ENCODE measurements at regions not wholly inside any gene's neighbourhood (a gene's known extent, or its start where the extent isn't known, plus 50 kb on each side); places are given as distances from the start of the nearest gene placed in this dataset.

DNA sequence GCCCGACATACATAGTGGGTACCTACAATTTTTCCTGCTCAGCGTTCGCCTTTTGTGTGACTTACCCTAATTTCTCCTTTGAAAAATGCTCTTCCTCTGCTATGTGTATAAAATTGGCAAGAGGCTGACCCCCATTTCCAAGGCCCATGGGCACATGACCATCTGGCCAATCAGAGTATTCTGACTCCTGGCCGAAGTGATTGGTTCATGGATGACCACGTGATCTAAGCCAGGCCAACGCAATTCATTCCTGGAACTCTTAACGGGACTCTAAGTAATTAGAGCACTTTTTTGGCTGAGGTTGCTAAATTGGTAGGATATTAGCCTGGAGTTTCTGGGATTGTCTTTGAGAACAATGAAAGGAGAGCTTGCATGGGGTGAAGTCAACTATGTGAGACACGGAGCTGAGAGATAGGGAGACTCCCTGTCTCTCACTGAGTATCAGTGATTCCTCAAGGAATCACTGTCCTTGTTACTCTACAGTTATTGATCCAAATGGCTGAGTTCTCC, 110.1 kb upstream of the TBX3 start:
- Histone ChIP-seq H3K9me2 (replicated peaks; ENCODE audit: insufficient read depth, low read length) (no peaks in the 10 kb centered on the region), H4K20me1 (ENCODE audit: insufficient read depth, low read depth, low read length) (no peaks in the 10 kb centered on the region), H2AFZ (ENCODE audit: low read length) (no peak overlapping the region), H3K4me2 (ENCODE audit: low read depth, low read length, poor library complexity, severe bottlenecking) (no peak overlapping the region), H3K27ac (ENCODE audit: low read length) (no peak overlapping the region), H3K9me3 (ENCODE audit: low read length) (peaks cover 3% of the 10 kb centered on the region; the same call in 1 of the 2 replicates), H3K27me3 (ENCODE audit: low read length) (no peaks in the 10 kb centered on the region), H3K79me2 (ENCODE audit: low read length) (no peaks in the 10 kb centered on the region), H3K4me1 (ENCODE audit: low read length) (no peaks in the 10 kb centered on the region), H3K36me3 (ENCODE audit: insufficient read depth, low read length) (no peaks in the 10 kb centered on the region), H3K4me3 (ENCODE audit: low read length) (no peak overlapping the region), H3K9ac (ENCODE audit: low read length) (no peak overlapping the region)
- DNase-seq, result no peak

DNA sequence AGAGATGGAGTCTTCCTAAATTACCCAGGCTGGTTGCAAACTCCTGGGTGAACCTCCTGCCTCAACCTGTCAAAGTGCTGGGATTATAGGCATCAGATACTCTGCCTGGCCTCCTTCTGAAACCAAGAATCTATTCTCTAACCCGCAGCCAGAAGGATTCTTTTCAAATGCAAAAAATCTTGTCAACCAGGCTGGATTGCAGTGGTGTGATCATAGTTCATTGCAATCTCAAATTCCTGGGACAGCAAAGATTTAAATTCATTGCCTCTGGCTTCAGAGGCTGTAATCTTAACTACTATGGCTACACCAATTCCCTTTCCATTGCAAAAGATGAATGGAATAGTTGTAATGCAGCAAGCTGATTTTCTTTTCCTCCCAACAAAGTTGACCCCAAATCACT, 106.3 kb upstream of the TBX3 start:
- H3K27ac ChIP-seq (ENCODE audit: low read length), result no peak overlapping the region
- H2AFZ ChIP-seq (ENCODE audit: low read length), result no peak overlapping the region
- no peak for DNase-seq
- H3K27me3 ChIP-seq (ENCODE audit: low read length), result no peaks in the 10 kb centered on the region
- no peaks in the 10 kb centered on the region for H4K20me1 ChIP-seq (ENCODE audit: insufficient read depth, low read depth, low read length)
- no peaks in the 10 kb centered on the region for H3K9me3 ChIP-seq (ENCODE audit: low read length)
- no peaks in the 10 kb centered on the region for H3K4me1 ChIP-seq (ENCODE audit: low read length)
- H3K36me3 ChIP-seq (ENCODE audit: insufficient read depth, low read length), result no peaks in the 10 kb centered on the region
- H3K9ac ChIP-seq (ENCODE audit: low read length), result no peak overlapping the region
- H3K4me3 ChIP-seq (ENCODE audit: low read length), result no peak overlapping the region
- no peaks in the 10 kb centered on the region for H3K79me2 ChIP-seq (ENCODE audit: low read length)
- no peaks in the 10 kb centered on the region for H3K9me2 ChIP-seq (replicated peaks; ENCODE audit: insufficient read depth, low read length)
- H3K4me2 ChIP-seq (ENCODE audit: low read depth, low read length, poor library complexity, severe bottlenecking), result no peak overlapping the region

DNA sequence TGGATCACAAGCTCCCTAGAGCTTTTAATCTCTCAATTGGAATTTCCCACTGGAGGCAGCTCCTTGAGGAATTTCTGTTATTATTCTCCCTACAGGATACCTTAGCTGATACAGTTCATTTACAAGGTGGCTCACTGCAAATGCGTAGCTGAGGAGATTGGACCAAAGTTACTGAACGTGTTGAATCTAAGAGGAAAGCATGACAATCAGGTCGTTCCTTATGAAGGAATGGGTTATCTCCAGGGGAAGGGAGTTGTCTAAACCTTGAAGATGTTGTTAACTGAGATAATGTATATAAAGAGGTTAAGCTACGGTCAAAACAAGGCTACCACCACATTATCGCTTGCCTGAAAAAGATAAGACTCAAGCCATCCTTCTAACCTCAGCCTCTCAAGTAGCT, 105.8 kb upstream of the TBX3 start:
- no peak overlapping the region for H3K4me2 ChIP-seq (ENCODE audit: low read depth, low read length, poor library complexity, severe bottlenecking)
- peaks cover under 1% of the 10 kb centered on the region; the same call in 1 of the 2 replicates for H3K9me3 ChIP-seq (ENCODE audit: low read length)
- H3K27ac ChIP-seq (ENCODE audit: low read length), result no peak overlapping the region
- no peaks in the 10 kb centered on the region for H3K4me1 ChIP-seq (ENCODE audit: low read length)
- no peak overlapping the region for H2AFZ ChIP-seq (ENCODE audit: low read length)
- no peak for DNase-seq
- H3K36me3 ChIP-seq (ENCODE audit: insufficient read depth, low read length), result no peaks in the 10 kb centered on the region
- no peaks in the 10 kb centered on the region for H3K27me3 ChIP-seq (ENCODE audit: low read length)
- no peaks in the 10 kb centered on the region for H4K20me1 ChIP-seq (ENCODE audit: insufficient read depth, low read depth, low read length)
- H3K9ac ChIP-seq (ENCODE audit: low read length), result no peak overlapping the region
- H3K9me2 ChIP-seq (replicated peaks; ENCODE audit: insufficient read depth, low read length), result no peaks in the 10 kb centered on the region
- H3K79me2 ChIP-seq (ENCODE audit: low read length), result no peaks in the 10 kb centered on the region
- H3K4me3 ChIP-seq (ENCODE audit: low read length), result no peak overlapping the region

DNA sequence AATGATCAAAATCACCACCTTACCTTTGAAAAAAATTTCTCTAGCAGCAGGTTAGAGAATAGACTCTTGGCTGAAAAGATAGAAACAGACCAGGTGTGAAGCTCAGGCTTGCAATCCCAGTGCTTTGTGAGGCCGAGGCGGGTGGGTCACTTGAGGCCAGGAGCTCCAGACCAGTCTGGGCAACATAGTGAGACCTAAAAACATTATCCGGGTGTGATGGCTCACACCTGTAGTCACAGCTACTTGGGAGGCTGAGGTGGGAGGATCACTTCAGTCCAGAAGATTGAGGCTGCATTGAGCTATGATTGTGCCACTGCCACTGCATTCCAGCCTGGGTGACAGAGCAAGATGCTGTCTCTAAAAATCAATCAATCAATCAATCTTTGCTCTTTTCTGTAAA, 105.3 kb upstream of the TBX3 start:
- DNase-seq, result no peak
- Histone ChIP-seq H3K9ac (ENCODE audit: low read length) (no peak overlapping the region), H3K9me3 (ENCODE audit: low read length) (peaks cover 3% of the 10 kb centered on the region; the same call in 1 of the 2 replicates)

DNA sequence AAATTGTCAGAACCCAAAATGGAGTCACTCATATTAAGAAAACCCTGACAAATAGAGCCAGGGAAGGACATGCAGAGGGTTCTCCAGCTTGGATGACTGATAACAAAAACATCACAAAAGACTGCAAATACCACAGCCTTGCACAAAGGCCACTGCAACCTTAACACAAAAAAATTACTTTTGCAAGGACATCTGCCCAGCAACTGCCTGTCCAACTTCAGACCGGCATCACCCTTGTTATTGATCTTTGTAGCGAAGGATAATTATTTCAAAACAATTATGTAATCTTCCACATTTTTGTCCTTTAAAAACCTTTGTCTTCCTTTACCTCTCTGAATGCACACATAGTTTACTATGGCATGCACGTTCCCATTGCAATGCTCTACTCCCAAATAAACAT, 100.6 kb upstream of the TBX3 start:
- Histone ChIP-seq H3K79me2 (ENCODE audit: low read length) (no peaks in the 10 kb centered on the region), H3K4me3 (ENCODE audit: low read length) (no peak overlapping the region), H3K9me3 (ENCODE audit: low read length) (peaks cover 3% of the 10 kb centered on the region), H2AFZ (ENCODE audit: low read length) (no peak overlapping the region), H3K27me3 (ENCODE audit: low read length) (no peaks in the 10 kb centered on the region), H3K9ac (ENCODE audit: low read length) (no peak overlapping the region), H3K4me2 (ENCODE audit: low read depth, low read length, poor library complexity, severe bottlenecking) (no peak overlapping the region), H3K36me3 (ENCODE audit: insufficient read depth, low read length) (no peaks in the 10 kb centered on the region), H3K4me1 (ENCODE audit: low read length) (no peaks in the 10 kb centered on the region), H4K20me1 (ENCODE audit: insufficient read depth, low read depth, low read length) (no peaks in the 10 kb centered on the region), H3K27ac (ENCODE audit: low read length) (no peak overlapping the region), H3K9me2 (replicated peaks; ENCODE audit: insufficient read depth, low read length) (no peaks in the 10 kb centered on the region)
- no peak for DNase-seq

More for the DNA sequence above, 105.3 kb upstream of the TBX3 start:
- H3K4me3 ChIP-seq (ENCODE audit: low read length), result no peak overlapping the region
- no peak overlapping the region for H3K27ac ChIP-seq (ENCODE audit: low read length)
- H2AFZ ChIP-seq (ENCODE audit: low read length), result no peak overlapping the region
- no peaks in the 10 kb centered on the region for H3K79me2 ChIP-seq (ENCODE audit: low read length)
- no peak overlapping the region for H3K4me2 ChIP-seq (ENCODE audit: low read depth, low read length, poor library complexity, severe bottlenecking)
- no peaks in the 10 kb centered on the region for H3K27me3 ChIP-seq (ENCODE audit: low read length)
- no peaks in the 10 kb centered on the region for H3K36me3 ChIP-seq (ENCODE audit: insufficient read depth, low read length)
- no peaks in the 10 kb centered on the region for H4K20me1 ChIP-seq (ENCODE audit: insufficient read depth, low read depth, low read length)
- no peaks in the 10 kb centered on the region for H3K9me2 ChIP-seq (replicated peaks; ENCODE audit: insufficient read depth, low read length)
- H3K4me1 ChIP-seq (ENCODE audit: low read length), result no peaks in the 10 kb centered on the region

DNA sequence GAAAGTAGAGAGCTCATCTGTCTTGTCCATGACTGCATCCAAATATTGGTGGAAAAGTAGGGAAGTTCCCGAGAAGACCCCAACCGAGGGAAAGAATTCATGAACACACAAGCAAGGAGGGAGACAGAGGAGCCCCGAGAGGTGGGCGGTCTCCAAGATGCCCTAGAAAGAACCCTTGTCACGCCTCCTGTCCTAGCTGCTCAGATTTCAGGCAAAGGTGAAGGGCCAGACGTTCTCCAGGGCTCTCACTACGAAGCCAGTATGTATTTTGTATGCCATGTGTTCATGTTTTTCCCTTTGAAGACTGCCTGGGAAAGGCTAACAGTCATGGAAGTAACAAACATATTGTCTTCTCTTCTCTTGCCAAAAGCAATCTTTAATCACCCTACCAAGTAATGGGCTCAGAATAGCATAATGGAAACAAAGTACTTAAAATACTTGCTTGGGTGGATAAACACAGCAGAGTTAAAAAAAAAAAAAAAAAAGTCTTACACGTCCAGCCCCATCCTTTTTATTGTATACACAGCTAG, 99.2 kb upstream of the TBX3 start:
- Histone ChIP-seq H3K4me2 (ENCODE audit: low read depth, low read length, poor library complexity, severe bottlenecking) (no peak overlapping the region), H3K36me3 (ENCODE audit: insufficient read depth, low read length) (no peaks in the 10 kb centered on the region), H2AFZ (ENCODE audit: low read length) (no peak overlapping the region), H3K27ac (ENCODE audit: low read length) (no peak overlapping the region), H3K79me2 (ENCODE audit: low read length) (no peaks in the 10 kb centered on the region), H3K4me1 (ENCODE audit: low read length) (no peaks in the 10 kb centered on the region), H3K9me3 (ENCODE audit: low read length) (peaks cover 3% of the 10 kb centered on the region), H3K27me3 (ENCODE audit: low read length) (no peaks in the 10 kb centered on the region), H4K20me1 (ENCODE audit: insufficient read depth, low read depth, low read length) (no peaks in the 10 kb centered on the region), H3K9ac (ENCODE audit: low read length) (no peak overlapping the region), H3K4me3 (ENCODE audit: low read length) (no peak overlapping the region), H3K9me2 (replicated peaks; ENCODE audit: insufficient read depth, low read length) (no peaks in the 10 kb centered on the region)
- no peak for DNase-seq

DNA sequence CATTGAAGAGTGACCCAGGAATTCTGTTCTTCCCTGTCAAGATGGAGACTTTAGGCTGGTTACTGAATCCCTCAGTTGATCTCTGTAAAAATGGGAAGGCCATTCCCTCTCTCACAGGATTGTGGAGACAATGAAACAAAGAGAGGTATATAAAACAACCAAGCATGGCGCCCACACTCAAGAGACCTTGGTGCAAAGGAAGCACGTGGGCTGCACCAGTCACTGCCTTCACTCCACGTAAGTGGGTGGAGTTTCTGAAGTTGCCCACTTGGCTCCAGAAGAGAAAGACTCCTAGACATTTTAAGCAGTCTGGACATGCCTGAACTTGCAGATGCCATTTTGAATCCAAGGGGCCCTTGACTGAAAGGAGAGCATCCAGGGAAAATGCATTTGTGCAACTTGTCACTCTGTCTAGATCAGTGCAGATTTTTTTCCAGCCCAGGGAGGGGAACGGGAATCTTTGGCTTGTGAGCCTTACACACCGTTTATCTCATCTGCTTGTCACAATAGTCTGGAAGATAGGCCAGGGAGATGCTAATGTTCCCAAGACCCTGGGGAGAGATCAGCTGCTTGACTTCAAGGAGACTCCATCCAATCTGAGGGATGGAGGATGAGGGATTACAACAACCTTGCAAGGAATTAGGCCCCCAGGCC, 96.9 kb upstream of the TBX3 start:
- H3K4me1 ChIP-seq (ENCODE audit: low read length), result no peaks in the 10 kb centered on the region
- H3K79me2 ChIP-seq (ENCODE audit: low read length), result no peaks in the 10 kb centered on the region
- no peak overlapping the region for H3K27ac ChIP-seq (ENCODE audit: low read length)
- no peak for DNase-seq
- H3K36me3 ChIP-seq (ENCODE audit: insufficient read depth, low read length), result no peaks in the 10 kb centered on the region
- no peak overlapping the region for H3K4me3 ChIP-seq (ENCODE audit: low read length)
- no peak overlapping the region for H3K4me2 ChIP-seq (ENCODE audit: low read depth, low read length, poor library complexity, severe bottlenecking)
- H3K9ac ChIP-seq (ENCODE audit: low read length), result no peak overlapping the region
- H3K9me2 ChIP-seq (replicated peaks; ENCODE audit: insufficient read depth, low read length), result no peaks in the 10 kb centered on the region
- no peaks in the 10 kb centered on the region for H4K20me1 ChIP-seq (ENCODE audit: insufficient read depth, low read depth, low read length)
- H3K9me3 ChIP-seq (ENCODE audit: low read length), result peaks cover 3% of the 10 kb centered on the region
- no peak overlapping the region for H2AFZ ChIP-seq (ENCODE audit: low read length)
- no peaks in the 10 kb centered on the region for H3K27me3 ChIP-seq (ENCODE audit: low read length)

DNA sequence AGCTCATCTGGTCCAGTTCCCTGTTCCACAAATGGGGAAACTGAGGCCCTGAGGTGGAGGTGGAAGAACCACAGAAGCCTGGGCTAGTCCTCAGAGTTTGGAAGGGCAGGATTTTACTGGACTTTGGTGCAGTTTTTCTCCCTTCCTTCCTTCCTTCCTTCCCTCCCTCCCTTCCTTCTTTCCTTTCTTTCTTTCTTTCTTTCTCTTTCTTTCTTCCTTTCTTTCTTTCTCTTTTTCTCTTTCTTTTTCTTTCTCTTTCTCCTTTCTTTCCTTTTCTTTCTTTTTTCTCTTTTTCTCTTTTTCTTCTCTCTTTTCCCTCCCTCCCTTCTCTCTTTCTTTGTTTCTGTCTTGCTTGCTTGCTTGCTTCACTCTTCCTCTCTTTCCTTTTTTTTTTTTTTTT, 95.7 kb upstream of the TBX3 start:
- no peak overlapping the region for H3K27ac ChIP-seq (ENCODE audit: low read length)
- H3K4me2 ChIP-seq (ENCODE audit: low read depth, low read length, poor library complexity, severe bottlenecking), result no peak overlapping the region
- H3K9ac ChIP-seq (ENCODE audit: low read length), result no peak overlapping the region
- no peaks in the 10 kb centered on the region for H3K27me3 ChIP-seq (ENCODE audit: low read length)
- no peak overlapping the region for H2AFZ ChIP-seq (ENCODE audit: low read length)
- H4K20me1 ChIP-seq (ENCODE audit: insufficient read depth, low read depth, low read length), result no peaks in the 10 kb centered on the region
- no peaks in the 10 kb centered on the region for H3K36me3 ChIP-seq (ENCODE audit: insufficient read depth, low read length)
- peaks cover 1% of the 10 kb centered on the region for H3K9me3 ChIP-seq (ENCODE audit: low read length)
- DNase-seq, result no peak
- H3K4me1 ChIP-seq (ENCODE audit: low read length), result no peaks in the 10 kb centered on the region
- H3K9me2 ChIP-seq (replicated peaks; ENCODE audit: insufficient read depth, low read length), result no peaks in the 10 kb centered on the region
- no peak overlapping the region for H3K4me3 ChIP-seq (ENCODE audit: low read length)
- no peaks in the 10 kb centered on the region for H3K79me2 ChIP-seq (ENCODE audit: low read length)

All from Karpas-422 (cell line).